SK-N-SH (cell line): ENCODE measurements at regions not wholly inside any gene's neighbourhood (a gene's known extent, or its start where the extent isn't known, plus 50 kb on each side); places are given as distances from the start of the nearest gene placed in this dataset.

ENCODE experiments used
- CTCF ChIA-PET: fragments of 300-600, 350-600 bp; formaldehyde crosslinking; extraction: SDS; loops from one replicate; lab custom pipeline; 2021; lab: Yijun Ruan, JAX
- POLR2A ChIA-PET: fragments of 350-600 bp; sonication (Branson Sonifier 250); formaldehyde crosslinking; extraction: SDS; loops from one replicate; lab custom pipeline; 2020; ENCODE audit warnings: antibody characterized with exemption, inconsistent platforms; lab: Yijun Ruan, JAX
- DNase-seq: peaks from one replicate; pipeline ENCODE4 v3.0.0; 2012
- H2AFZ ChIP-seq: fragments of 200-600 bp; sonication (generic); 2 replicates; pipeline ENCODE4 v1.8.1; 2016; ENCODE audit warnings: antibody characterized with exemption, mild to moderate bottlenecking, low read depth
- H3F3A ChIP-seq: fragments of 200-600 bp; sonication (generic); replicated peaks from 2 replicates; pipeline ENCODE3; 2016; ENCODE audit warnings: antibody characterized with exemption, mild to moderate bottlenecking; ENCODE audit not compliant: insufficient read depth
- H3K27ac ChIP-seq, 2 experiments: fragments of 200-500 bp in 1 of 2; fragments of 200-600 bp in 1 of 2; sonication (Bioruptor generic) in 1 of 2; sonication (generic), shearing (Covaris generic) in 1 of 2; 2 replicates each; pipeline versions ENCODE4 v1.5.1 to v1.6.1; 2014 to 2016; ENCODE audit warnings: low read depth in 2 of 2, inconsistent platforms in 1 of 2, low read length in 1 of 2, mild to moderate bottlenecking in 1 of 2, mixed read lengths in 1 of 2
- H3K27me3 ChIP-seq: fragments of 200-600 bp; sonication (generic), shearing (Covaris generic); 2 replicates; pipeline ENCODE4 v1.6.1; 2016; ENCODE audit warnings: mixed run types; ENCODE audit not compliant: insufficient read depth
- H3K36me3 ChIP-seq, 2 experiments: fragments of 200-500 bp in 1 of 2; fragments of 200-600 bp in 1 of 2; sonication (Bioruptor generic) in 1 of 2; sonication (generic) in 1 of 2; replicated peaks in 1 of 2; 2 replicates each; pipeline versions ENCODE3 to v1.5.1; 2014 to 2016; ENCODE audit warnings: low read length in 1 of 2, mild to moderate bottlenecking in 1 of 2; ENCODE audit not compliant: insufficient read depth in 2 of 2, control insufficient read depth in 1 of 2
- H3K4me1 ChIP-seq, 2 experiments: fragments of 200-500 bp in 1 of 2; fragments of 200-600 bp in 1 of 2; sonication (Bioruptor generic) in 1 of 2; sonication (generic), shearing (Covaris generic) in 1 of 2; 2 replicates each; pipeline versions ENCODE4 v1.5.1 to v1.6.1; 2014 to 2016; ENCODE audit warnings: low read depth in 1 of 2, low read length in 1 of 2, mixed run types in 1 of 2; ENCODE audit not compliant: insufficient read depth in 2 of 2, control insufficient read depth in 1 of 2
- H3K4me2 ChIP-seq: fragments of 200-600 bp; sonication (generic), shearing (Covaris generic); 2 replicates; pipeline ENCODE4 v1.6.1; 2017; ENCODE audit warnings: mixed run types
- H3K4me3 ChIP-seq, 2 experiments: fragments of 200-500 bp in 1 of 2; fragments of 200-600 bp in 1 of 2; sonication (Bioruptor generic) in 1 of 2; sonication (generic), shearing (Covaris generic) in 1 of 2; 2 replicates each; pipeline versions ENCODE4 v1.5.1 to v1.8.1; 2014 to 2016; ENCODE audit warnings: low read depth in 2 of 2, inconsistent platforms in 1 of 2, low read length in 1 of 2, mild to moderate bottlenecking in 1 of 2, mixed read lengths in 1 of 2, moderate library complexity in 1 of 2
- H3K79me2 ChIP-seq: fragments of 200-600 bp; sonication (generic); 2 replicates; pipeline ENCODE4 v1.8.1; 2017; ENCODE audit warnings: mild to moderate bottlenecking; ENCODE audit not compliant: insufficient read depth
- H3K9ac ChIP-seq: fragments of 200-600 bp; sonication (generic); 2 replicates; pipeline ENCODE4 v1.6.1; 2017; ENCODE audit warnings: mixed run types
- H3K9me2 ChIP-seq: fragments of 200-600 bp; sonication (generic); 2 replicates; pipeline ENCODE4 v1.6.1; 2017; ENCODE audit warnings: mixed run types
- H3K9me3 ChIP-seq: fragments of 200-600 bp; sonication (generic); 2 replicates; pipeline ENCODE4 v1.6.1; 2017; ENCODE audit warnings: mixed run types, mild to moderate bottlenecking, moderate library complexity
- H4K20me1 ChIP-seq: fragments of 200-600 bp; sonication (generic); 2 replicates; pipeline ENCODE4 v1.6.1; 2017; ENCODE audit warnings: mild to moderate bottlenecking, mixed run types; ENCODE audit not compliant: insufficient read depth
- CHD2 ChIP-seq: fragments of 150-350 bp; IDR thresholded peaks from 2 replicates; pipeline ENCODE4 v1.6.1; 2018; ENCODE audit warnings: low read length; ENCODE audit not compliant: partially characterized antibody
- FOXJ3 ChIP-seq: sonication (generic); formaldehyde crosslinking; IDR thresholded peaks from 2 replicates; pipeline ENCODE4 v1.5.1; 2020; ENCODE audit warnings: mild to moderate bottlenecking, missing genetic modification reagents
- FOXM1 ChIP-seq: IDR thresholded peaks from 2 replicates; pipeline ENCODE4 v1.4.0; 2012; ENCODE audit warnings: low read depth, mild to moderate bottlenecking
- GABPA ChIP-seq: IDR thresholded peaks from 2 replicates; pipeline ENCODE4 v1.4.0; 2012; ENCODE audit warnings: low read depth, mild to moderate bottlenecking
- JUND ChIP-seq: IDR thresholded peaks from 2 replicates; pipeline ENCODE4 v1.4.0; 2012
- MEF2A ChIP-seq: IDR thresholded peaks from 2 replicates; pipeline ENCODE4 v1.4.0; 2012; ENCODE audit warnings: low read depth, borderline replicate concordance
- NFIC ChIP-seq: IDR thresholded peaks from 2 replicates; pipeline ENCODE4 v1.4.0; 2012; ENCODE audit warnings: borderline replicate concordance
- NRF1 ChIP-seq: IDR thresholded peaks from 2 replicates; pipeline ENCODE4 v1.6.1; 2012; ENCODE audit warnings: low read depth, mild to moderate bottlenecking, low read length
- POLR2AphosphoS5 ChIP-seq: IDR thresholded peaks from 2 replicates; pipeline ENCODE4 v1.6.1; 2012; ENCODE audit warnings: low read depth, low read length
- RAD21 ChIP-seq: IDR thresholded peaks from 2 replicates; pipeline ENCODE4 v1.6.1; 2012; ENCODE audit warnings: mild to moderate bottlenecking, low read length
- RCOR1 ChIP-seq: fragments of 150-350 bp; IDR thresholded peaks from 2 replicates; pipeline ENCODE4 v1.6.1; 2017; ENCODE audit warnings: antibody characterized with exemption, low read length
- RFX5 ChIP-seq: IDR thresholded peaks from 2 replicates; pipeline ENCODE4 v1.6.1; 2012; ENCODE audit warnings: mild to moderate bottlenecking, improper control_type of control experiment, low read length
- SIN3A ChIP-seq: IDR thresholded peaks from 2 replicates; pipeline ENCODE4 v1.6.1; 2012; ENCODE audit warnings: low read depth, mild to moderate bottlenecking, low read length, moderate library complexity, borderline replicate concordance
- SMC3 ChIP-seq: IDR thresholded peaks from 2 replicates; pipeline ENCODE4 v1.6.1; 2012; ENCODE audit warnings: low read depth, low read length, improper control_type of control experiment
- TCF12 ChIP-seq: IDR thresholded peaks from 2 replicates; pipeline ENCODE4 v1.4.0; 2012
- WGBS: methylation state at CpG from one replicate; pipeline ENCODE4 v1.1.6; 2017; ENCODE audit warnings: low lambda C conversion rate; 5-methylcytosine and 5-hydroxymethylcytosine counted together
- TF ChIP-seq, protein P1 (sequence below): IDR thresholded peaks from 2 replicates; pipeline ENCODE4 v1.4.0; 2012; ENCODE audit warnings: low read depth, borderline replicate concordance
- TF ChIP-seq, protein P2 (sequence below): fragments of 150-350 bp; IDR thresholded peaks from 2 replicates; pipeline ENCODE4 v1.6.1; 2016; ENCODE audit warnings: mild to moderate bottlenecking, low read depth, low read length
- TF ChIP-seq, protein P3 (sequence below): fragments of 200-600 bp; sonication (generic); IDR thresholded peaks from 2 replicates; pipeline ENCODE4 v1.6.1; 2017; ENCODE audit warnings: antibody characterized with exemption, mild to moderate bottlenecking, moderate library complexity
- TF ChIP-seq, protein P4 (sequence below): IDR thresholded peaks from 2 replicates; pipeline ENCODE4 v1.4.0; 2012; ENCODE audit warnings: low read depth, borderline replicate concordance

- Histone ChIP-seq H3K4me3 (no peak overlapping the region), H3K79me2 (no peaks in the 10 kb centered on the region), H3K36me3 (no peaks in the 10 kb centered on the region), H3K4me1 (peaks cover 0 to 20% of the 10 kb centered on the region in 2 experiments; a peak in 2 of 4 replicates), H3K9me2 (no peaks in the 10 kb centered on the region), H2AFZ (no peak overlapping the region), H3K4me2 (no peak overlapping the region), H3K9ac (no peak overlapping the region), H3F3A (no peaks in the 10 kb centered on the region), H3K27me3 (no peaks in the 10 kb centered on the region), H3K27ac (no peak overlapping the region), H3K9me3 (no peaks in the 10 kb centered on the region; the same call in 1 of the 2 replicates), H4K20me1 (no peaks in the 10 kb centered on the region)
- ChIA-PET POLR2A (no interaction called here), CTCF (interaction anchor here (1.1 kb wide), 1 partner anchor 45 kb away, joined by 3 read pairs; no protein-coding TSS in a partner anchor)
- no peak for DNase-seq
- WGBS, result 56% methylated on average over 18 of the region's 18 CpGs
- TF ChIP-seq, protein P1, sequence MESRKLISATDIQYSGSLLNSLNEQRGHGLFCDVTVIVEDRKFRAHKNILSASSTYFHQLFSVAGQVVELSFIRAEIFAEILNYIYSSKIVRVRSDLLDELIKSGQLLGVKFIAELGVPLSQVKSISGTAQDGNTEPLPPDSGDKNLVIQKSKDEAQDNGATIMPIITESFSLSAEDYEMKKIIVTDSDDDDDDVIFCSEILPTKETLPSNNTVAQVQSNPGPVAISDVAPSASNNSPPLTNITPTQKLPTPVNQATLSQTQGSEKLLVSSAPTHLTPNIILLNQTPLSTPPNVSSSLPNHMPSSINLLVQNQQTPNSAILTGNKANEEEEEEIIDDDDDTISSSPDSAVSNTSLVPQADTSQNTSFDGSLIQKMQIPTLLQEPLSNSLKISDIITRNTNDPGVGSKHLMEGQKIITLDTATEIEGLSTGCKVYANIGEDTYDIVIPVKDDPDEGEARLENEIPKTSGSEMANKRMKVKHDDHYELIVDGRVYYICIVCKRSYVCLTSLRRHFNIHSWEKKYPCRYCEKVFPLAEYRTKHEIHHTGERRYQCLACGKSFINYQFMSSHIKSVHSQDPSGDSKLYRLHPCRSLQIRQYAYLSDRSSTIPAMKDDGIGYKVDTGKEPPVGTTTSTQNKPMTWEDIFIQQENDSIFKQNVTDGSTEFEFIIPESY, result no peak
- no peak for TF ChIP-seq SIN3A
- TF ChIP-seq SMC3, result no peak
- no peak for TF ChIP-seq RCOR1
- no peak for TF ChIP-seq FOXM1
- TF ChIP-seq FOXJ3 (CRISPR knock-in tag), result no peak
- no peak for TF ChIP-seq RFX5
- TF ChIP-seq, protein P2, sequence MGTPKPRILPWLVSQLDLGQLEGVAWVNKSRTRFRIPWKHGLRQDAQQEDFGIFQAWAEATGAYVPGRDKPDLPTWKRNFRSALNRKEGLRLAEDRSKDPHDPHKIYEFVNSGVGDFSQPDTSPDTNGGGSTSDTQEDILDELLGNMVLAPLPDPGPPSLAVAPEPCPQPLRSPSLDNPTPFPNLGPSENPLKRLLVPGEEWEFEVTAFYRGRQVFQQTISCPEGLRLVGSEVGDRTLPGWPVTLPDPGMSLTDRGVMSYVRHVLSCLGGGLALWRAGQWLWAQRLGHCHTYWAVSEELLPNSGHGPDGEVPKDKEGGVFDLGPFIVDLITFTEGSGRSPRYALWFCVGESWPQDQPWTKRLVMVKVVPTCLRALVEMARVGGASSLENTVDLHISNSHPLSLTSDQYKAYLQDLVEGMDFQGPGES, result no peak
- TF ChIP-seq CHD2, result no peak
- TF ChIP-seq NRF1, result no peak
- TF ChIP-seq NFIC, result no peak
- TF ChIP-seq TCF12, result no peak
- no peak for TF ChIP-seq MEF2A
- TF ChIP-seq, protein P3, sequence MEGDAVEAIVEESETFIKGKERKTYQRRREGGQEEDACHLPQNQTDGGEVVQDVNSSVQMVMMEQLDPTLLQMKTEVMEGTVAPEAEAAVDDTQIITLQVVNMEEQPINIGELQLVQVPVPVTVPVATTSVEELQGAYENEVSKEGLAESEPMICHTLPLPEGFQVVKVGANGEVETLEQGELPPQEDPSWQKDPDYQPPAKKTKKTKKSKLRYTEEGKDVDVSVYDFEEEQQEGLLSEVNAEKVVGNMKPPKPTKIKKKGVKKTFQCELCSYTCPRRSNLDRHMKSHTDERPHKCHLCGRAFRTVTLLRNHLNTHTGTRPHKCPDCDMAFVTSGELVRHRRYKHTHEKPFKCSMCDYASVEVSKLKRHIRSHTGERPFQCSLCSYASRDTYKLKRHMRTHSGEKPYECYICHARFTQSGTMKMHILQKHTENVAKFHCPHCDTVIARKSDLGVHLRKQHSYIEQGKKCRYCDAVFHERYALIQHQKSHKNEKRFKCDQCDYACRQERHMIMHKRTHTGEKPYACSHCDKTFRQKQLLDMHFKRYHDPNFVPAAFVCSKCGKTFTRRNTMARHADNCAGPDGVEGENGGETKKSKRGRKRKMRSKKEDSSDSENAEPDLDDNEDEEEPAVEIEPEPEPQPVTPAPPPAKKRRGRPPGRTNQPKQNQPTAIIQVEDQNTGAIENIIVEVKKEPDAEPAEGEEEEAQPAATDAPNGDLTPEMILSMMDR, result no peak
- no peak for TF ChIP-seq JUND
- TF ChIP-seq GABPA, result no peak
- TF ChIP-seq POLR2AphosphoS5, result no peak
- TF ChIP-seq, protein P4, sequence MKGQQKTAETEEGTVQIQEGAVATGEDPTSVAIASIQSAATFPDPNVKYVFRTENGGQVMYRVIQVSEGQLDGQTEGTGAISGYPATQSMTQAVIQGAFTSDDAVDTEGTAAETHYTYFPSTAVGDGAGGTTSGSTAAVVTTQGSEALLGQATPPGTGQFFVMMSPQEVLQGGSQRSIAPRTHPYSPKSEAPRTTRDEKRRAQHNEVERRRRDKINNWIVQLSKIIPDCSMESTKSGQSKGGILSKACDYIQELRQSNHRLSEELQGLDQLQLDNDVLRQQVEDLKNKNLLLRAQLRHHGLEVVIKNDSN, result no peak
- no peak for TF ChIP-seq RAD21
Measured at GRCh38 chr11:134913391-134913790, 501.3 kb upstream of the B3GAT1 start.
